HG03196 (cell line): ENCODE measurements at regions not wholly inside any gene's neighbourhood (a gene's known extent, or its start where the extent isn't known, plus 50 kb on each side); places are given as distances from the start of the nearest gene placed in this dataset.
"Not testable (repeated sequence)": the region's sequence is repeated elsewhere in the genome, so short reads cannot be mapped to it uniquely, and the experiment has no call there.

ENCODE experiments used
- ATAC-seq: cut with Tn5 transposase; IDR thresholded peaks from one replicate; pipeline ENCODE4 v1.9.1; 2021; ENCODE audit not compliant: unreplicated experiment

GRCh38 chr2:111282162-111282561, 161.4 kb downstream of the BCL2L11 start:
- ATAC-seq: not testable (repeated sequence)

GRCh38 chr2:111287646-111288568, 167.2 kb downstream of the BCL2L11 start:
- not testable (repeated sequence) for ATAC-seq

- ATAC-seq: not testable (repeated sequence)
These were observed 169.7 kb downstream of the BCL2L11 start for GRCh38 chr2:111290370-111290769.

- not testable (repeated sequence) for ATAC-seq
These were observed 170.9 kb downstream of the BCL2L11 start for GRCh38 chr2:111291566-111291965.

- not testable (repeated sequence) for ATAC-seq
These were observed 171.7 kb downstream of the BCL2L11 start for GRCh38 chr2:111292232-111292968.

GRCh38 chr2:111294699-111295098, 174.0 kb downstream of the BCL2L11 start:
- ATAC-seq: not testable (repeated sequence)

- ATAC-seq: not testable (repeated sequence)
These were observed 175.5 kb downstream of the BCL2L11 start for GRCh38 chr2:111296122-111296804.

GRCh38 chr2:111297128-111297527, 176.4 kb downstream of the BCL2L11 start:
- ATAC-seq: not testable (repeated sequence)

- ATAC-seq: not testable (repeated sequence)
These were observed 178.2 kb downstream of the BCL2L11 start for GRCh38 chr2:111298927-111299326.

GRCh38 chr2:111299635-111300034, 178.9 kb downstream of the BCL2L11 start:
- ATAC-seq: not testable (repeated sequence)

GRCh38 chr2:111301677-111302076, 181.0 kb downstream of the BCL2L11 start:
- ATAC-seq: not testable (repeated sequence)

GRCh38 chr2:111302397-111303218, 181.9 kb downstream of the BCL2L11 start:
- ATAC-seq: not testable (repeated sequence)

GRCh38 chr2:111307302-111307701, 186.6 kb downstream of the BCL2L11 start:
- not testable (repeated sequence) for ATAC-seq

GRCh38 chr2:111309231-111310075, 188.7 kb downstream of the BCL2L11 start:
- not testable (repeated sequence) for ATAC-seq

GRCh38 chr2:111310395-111310794, 189.7 kb downstream of the BCL2L11 start:
- ATAC-seq: not testable (repeated sequence)

- not testable (repeated sequence) for ATAC-seq
These were observed 190.9 kb downstream of the BCL2L11 start for GRCh38 chr2:111311568-111311967.

GRCh38 chr2:111312897-111313607, 192.3 kb downstream of the BCL2L11 start:
- ATAC-seq: not testable (repeated sequence)

GRCh38 chr2:111313711-111314110, 193.0 kb downstream of the BCL2L11 start:
- not testable (repeated sequence) for ATAC-seq
